HS-5 (cell line): ENCODE measurements at regions not wholly inside any gene's neighbourhood (a gene's known extent, or its start where the extent isn't known, plus 50 kb on each side); places are given as distances from the start of the nearest gene placed in this dataset.
"Not testable (repeated sequence)": the region's sequence is repeated elsewhere in the genome, so short reads cannot be mapped to it uniquely, and the experiment has no call there.

Source experiments
- DNase-seq: peaks from one replicate; pipeline ENCODE4 v3.0.0-alpha.2; 2012; ENCODE audit warnings: low read depth

- no peak for DNase-seq
Measured at GRCh38 chr2:129375632-129376425, 603.6 kb upstream of the RAB6C start.

- DNase-seq: no peak
Measured at GRCh38 chr2:129376426-129377077, 602.9 kb upstream of the RAB6C start.

GRCh38 chr2:129377078-129377469, 602.4 kb upstream of the RAB6C start:
- no peak for DNase-seq

GRCh38 chr2:129378186-129378585, 601.3 kb upstream of the RAB6C start:
- DNase-seq: no peak

GRCh38 chr2:129379411-129379810, 600.1 kb upstream of the RAB6C start:
- DNase-seq: no peak

- no peak for DNase-seq
Measured at GRCh38 chr2:129381789-129382188, 597.7 kb upstream of the RAB6C start.

GRCh38 chr2:129388870-129389269, 590.6 kb upstream of the RAB6C start:
- DNase-seq: no peak

GRCh38 chr2:129393816-129394215, 585.6 kb upstream of the RAB6C start:
- DNase-seq: no peak

- no peak for DNase-seq
Measured at GRCh38 chr2:129396980-129397599, 582.4 kb upstream of the RAB6C start.

- DNase-seq: no peak
Measured at GRCh38 chr2:129400826-129401225, 578.6 kb upstream of the RAB6C start.

- DNase-seq: no peak
Measured at GRCh38 chr2:129402076-129402475, 577.4 kb upstream of the RAB6C start.

GRCh38 chr2:129404000-129404685, 575.3 kb upstream of the RAB6C start:
- DNase-seq: no peak

GRCh38 chr2:129408570-129408969, 570.9 kb upstream of the RAB6C start:
- no peak for DNase-seq

GRCh38 chr2:129417041-129417440, 562.4 kb upstream of the RAB6C start:
- DNase-seq: not testable (repeated sequence)

- no peak for DNase-seq
Measured at GRCh38 chr2:129422028-129422427, 557.4 kb upstream of the RAB6C start.

- DNase-seq: no peak
Measured at GRCh38 chr2:129428086-129428660, 551.3 kb upstream of the RAB6C start.

- DNase-seq: no peak
Measured at GRCh38 chr2:129430911-129431310, 548.6 kb upstream of the RAB6C start.

- DNase-seq: no peak
Measured at GRCh38 chr2:129431881-129432280, 547.6 kb upstream of the RAB6C start.

GRCh38 chr2:129436809-129437208, 542.7 kb upstream of the RAB6C start:
- no peak for DNase-seq

GRCh38 chr2:129437725-129438124, 541.7 kb upstream of the RAB6C start:
- no peak for DNase-seq

GRCh38 chr2:129438501-129439057, 540.9 kb upstream of the RAB6C start:
- no peak for DNase-seq
